Pons (tissue), 1 donor: ENCODE measurements at regions not wholly inside any gene's neighbourhood (a gene's known extent, or its start where the extent isn't known, plus 50 kb on each side); places are given as distances from the start of the nearest gene placed in this dataset.

Experiments used
- DNase-seq: peaks from one replicate; pipeline ENCODE4 v3.0.0-alpha.2; 2016; ENCODE audit warnings: low spot score

- no peak for DNase-seq
Observed at GRCh38 chr11:110027627-110028371, 65.4 kb upstream of the ZC3H12C start.

- DNase-seq: no peak
Observed at GRCh38 chr11:110028921-110029320, 64.3 kb upstream of the ZC3H12C start.

GRCh38 chr11:110029714-110030113 is 63.5 kb upstream of the ZC3H12C start:
- DNase-seq: no peak

DNA sequence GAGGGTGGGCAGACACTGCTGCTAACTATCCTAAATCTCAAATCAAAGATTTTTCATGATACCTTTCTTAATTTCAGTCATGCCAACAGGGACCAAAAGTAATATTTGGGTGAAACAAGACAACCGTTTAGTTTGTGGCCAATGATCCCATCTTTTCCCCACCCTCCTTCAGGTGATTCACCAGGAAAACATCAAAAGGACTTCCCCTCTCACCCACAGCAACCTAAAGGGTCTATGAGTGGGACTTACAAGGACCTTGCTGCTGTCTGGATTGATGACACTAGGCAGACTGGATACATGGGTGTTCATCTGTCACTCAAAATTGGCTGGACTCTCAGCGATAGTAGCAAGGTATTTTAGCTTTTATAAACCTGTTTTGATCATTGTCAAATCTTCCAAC is 62.0 kb upstream of the ZC3H12C start:
- DNase-seq: no peak

DNA sequence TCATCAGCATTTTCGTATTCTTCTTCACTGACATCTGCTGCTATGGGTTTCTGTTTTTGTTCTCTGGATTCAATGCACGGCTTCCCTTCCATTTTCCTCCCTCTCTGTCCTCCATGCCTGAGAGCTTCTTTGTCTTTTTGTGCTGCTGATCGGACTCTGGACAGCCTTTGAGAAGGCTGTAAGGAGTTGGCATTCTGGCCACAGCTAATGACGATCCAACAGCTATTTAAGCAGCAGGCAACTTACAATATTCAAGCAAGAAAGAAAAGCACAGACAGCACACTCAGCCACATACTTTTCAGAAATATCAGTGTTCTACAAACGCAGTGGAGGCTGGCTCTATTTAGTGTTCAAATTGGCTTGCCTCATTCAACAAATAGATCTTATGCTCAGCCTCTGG is 60.9 kb upstream of the ZC3H12C start:
- DNase-seq: peak; percentile 49

DNA sequence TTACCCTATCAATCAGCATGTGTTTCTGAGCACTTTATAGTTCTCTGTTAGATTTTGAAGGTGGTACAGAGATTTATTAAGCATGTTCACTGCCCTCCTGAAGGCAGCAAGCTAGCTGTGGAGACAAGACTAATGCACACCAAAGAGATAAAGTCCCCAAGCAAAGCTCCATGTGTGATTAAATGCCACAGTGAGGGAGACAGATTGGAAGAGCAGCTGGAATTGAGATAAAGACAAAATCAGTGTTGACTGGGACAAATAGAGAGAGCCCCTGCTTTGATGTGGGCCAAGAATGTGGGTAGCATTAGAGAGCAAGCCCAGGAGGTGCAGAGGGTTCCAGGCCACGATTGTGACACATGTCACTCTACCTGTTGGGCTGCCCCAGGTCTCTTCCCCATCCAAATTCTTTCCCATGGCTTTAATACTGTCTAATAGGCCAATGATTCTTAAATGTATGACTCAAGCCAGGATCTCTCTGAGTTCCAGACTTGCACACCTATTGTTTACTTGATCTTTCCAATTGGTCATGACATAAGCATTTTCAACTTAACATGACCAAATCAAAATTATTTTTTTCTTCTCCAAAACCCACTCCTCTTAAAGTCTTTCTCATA is 60.1 kb upstream of the ZC3H12C start:
- no peak for DNase-seq

DNA sequence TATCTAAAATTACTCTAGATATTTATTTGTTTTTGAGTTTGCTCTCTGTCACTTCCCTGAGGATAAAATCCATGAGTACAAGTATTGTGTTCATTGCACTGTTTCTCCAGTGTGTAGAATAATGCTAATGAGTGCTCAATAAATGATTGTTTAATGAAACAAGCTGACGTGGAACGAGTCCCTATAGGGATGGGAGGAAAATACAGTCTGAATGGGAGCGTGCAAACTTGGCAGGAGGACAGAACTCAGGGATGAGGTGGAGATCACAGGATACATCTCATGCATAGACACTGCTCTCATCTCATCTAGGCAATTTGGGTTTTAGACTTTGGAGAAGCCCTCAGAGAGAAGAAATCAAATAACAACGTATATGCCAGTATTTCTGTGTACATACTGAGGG is 58.4 kb upstream of the ZC3H12C start:
- no peak for DNase-seq

- no peak for DNase-seq
Observed at GRCh38 chr11:110035357-110035756, 57.8 kb upstream of the ZC3H12C start.

- no peak for DNase-seq
Observed at GRCh38 chr11:110038201-110038600, 55.0 kb upstream of the ZC3H12C start.
